Stromal cell of bone marrow (primary cell): ENCODE measurements at regions not wholly inside any gene's neighbourhood (a gene's known extent, or its start where the extent isn't known, plus 50 kb on each side); places are given as distances from the start of the nearest gene placed in this dataset.

Experiments
- DNase-seq: peaks from one replicate; pipeline ENCODE4 v3.0.0-alpha.2; 2012; ENCODE audit warnings: low read depth

- no peak for DNase-seq
Observed at GRCh38 chr10:131487822-131488221, 176.3 kb upstream of the TCERG1L start.

GRCh38 chr10:131490991-131491594 lies 179.6 kb upstream of the TCERG1L start:
- DNase-seq, result peak; percentile 13

- no peak for DNase-seq
Observed at GRCh38 chr10:131492211-131492857, 180.8 kb upstream of the TCERG1L start.

- no peak for DNase-seq
Observed at GRCh38 chr10:131493432-131493831, 181.9 kb upstream of the TCERG1L start.

GRCh38 chr10:131494451-131494850 lies 182.9 kb upstream of the TCERG1L start:
- no peak for DNase-seq

- DNase-seq, result no peak
Observed at GRCh38 chr10:131495224-131495623, 183.7 kb upstream of the TCERG1L start.

GRCh38 chr10:131495892-131496291 lies 184.4 kb upstream of the TCERG1L start:
- no peak for DNase-seq

GRCh38 chr10:131496351-131497052 lies 185.0 kb upstream of the TCERG1L start:
- DNase-seq, result no peak

GRCh38 chr10:131499566-131499965 lies 188.0 kb upstream of the TCERG1L start:
- no peak for DNase-seq

- DNase-seq, result no peak
Observed at GRCh38 chr10:131500181-131500580, 188.7 kb upstream of the TCERG1L start.

- no peak for DNase-seq
Observed at GRCh38 chr10:131500892-131501291, 189.4 kb upstream of the TCERG1L start.

GRCh38 chr10:131503992-131504391 lies 192.5 kb upstream of the TCERG1L start:
- no peak for DNase-seq

GRCh38 chr10:131511391-131511790 lies 199.9 kb upstream of the TCERG1L start:
- DNase-seq, result no peak

GRCh38 chr10:131512852-131513251 lies 201.3 kb upstream of the TCERG1L start:
- DNase-seq, result no peak

- DNase-seq, result no peak
Observed at GRCh38 chr10:131513445-131513844, 201.9 kb upstream of the TCERG1L start.

- DNase-seq, result no peak
Observed at GRCh38 chr10:131513901-131514300, 202.4 kb upstream of the TCERG1L start.

- peak; percentile 12 for DNase-seq
Observed at GRCh38 chr10:131514454-131514853, 202.9 kb upstream of the TCERG1L start.

GRCh38 chr10:131516285-131516684 lies 204.8 kb upstream of the TCERG1L start:
- DNase-seq, result no peak

GRCh38 chr10:131517781-131518180 lies 206.3 kb upstream of the TCERG1L start:
- no peak for DNase-seq

GRCh38 chr10:131519723-131520605 lies 208.4 kb upstream of the TCERG1L start:
- DNase-seq, result no peak

GRCh38 chr10:131531265-131532190 lies 220.0 kb upstream of the TCERG1L start:
- DNase-seq, result no peak
